Esophagus mucosa (tissue), 1 donor: ENCODE measurements at regions not wholly inside any gene's neighbourhood (a gene's known extent, or its start where the extent isn't known, plus 50 kb on each side); places are given as distances from the start of the nearest gene placed in this dataset.

ENCODE experiments used
- ATAC-seq: fragments of 200-7000 bp; cut with Tn5 transposase; one replicate; pipeline ENCODE4 v1.9.1; 2020
- donor health status: DM: yes; HTN: yes; CAD: no.

GRCh38 chr7:144937199-144937598, 101.3 kb upstream of the TPK1 start:
- ATAC-seq, result no peak

GRCh38 chr7:144936314-144936713, 100.5 kb upstream of the TPK1 start:
- no peak for ATAC-seq

- ATAC-seq, result no peak
Observed at GRCh38 chr7:144910411-144910810, 74.6 kb upstream of the TPK1 start.

- no peak for ATAC-seq
Observed at GRCh38 chr7:144908943-144909556, 73.2 kb upstream of the TPK1 start.

- ATAC-seq, result no peak
Observed at GRCh38 chr7:144908324-144908723, 72.5 kb upstream of the TPK1 start.

GRCh38 chr7:144907577-144907976, 71.7 kb upstream of the TPK1 start:
- ATAC-seq, result no peak

GRCh38 chr7:144903201-144903600, 67.3 kb upstream of the TPK1 start:
- no peak for ATAC-seq

GRCh38 chr7:144892761-144893160, 56.9 kb upstream of the TPK1 start:
- no peak for ATAC-seq
